Kidney epithelial cell (primary cell): ENCODE measurements at regions not wholly inside any gene's neighbourhood (a gene's known extent, or its start where the extent isn't known, plus 50 kb on each side); places are given as distances from the start of the nearest gene placed in this dataset.

Experiments used
- DNase-seq: peaks from one replicate; pipeline ENCODE4 v3.0.0-alpha.2; 2010; ENCODE audit warnings: low read depth
- H3K27me3 ChIP-seq: 2 replicates; pipeline ENCODE4 v1.6.0; 2011; ENCODE audit warnings: low read length; ENCODE audit not compliant: control insufficient read depth, insufficient read depth
- H3K36me3 ChIP-seq: 2 replicates; pipeline ENCODE4 v1.5.1; 2011; ENCODE audit warnings: low read length; ENCODE audit not compliant: control insufficient read depth, insufficient read depth
- H3K4me3 ChIP-seq: 2 replicates; pipeline ENCODE4 v1.5.1; 2011; ENCODE audit warnings: low read depth, mild to moderate bottlenecking, control low read depth, low read length
- CTCF ChIP-seq: IDR thresholded peaks from 2 replicates; pipeline ENCODE4 v1.5.1; 2011; ENCODE audit warnings: mild to moderate bottlenecking, moderate library complexity, low read length, control low read depth, inconsistent platforms; ENCODE audit not compliant: insufficient read depth, poor library complexity, severe bottlenecking

DNA sequence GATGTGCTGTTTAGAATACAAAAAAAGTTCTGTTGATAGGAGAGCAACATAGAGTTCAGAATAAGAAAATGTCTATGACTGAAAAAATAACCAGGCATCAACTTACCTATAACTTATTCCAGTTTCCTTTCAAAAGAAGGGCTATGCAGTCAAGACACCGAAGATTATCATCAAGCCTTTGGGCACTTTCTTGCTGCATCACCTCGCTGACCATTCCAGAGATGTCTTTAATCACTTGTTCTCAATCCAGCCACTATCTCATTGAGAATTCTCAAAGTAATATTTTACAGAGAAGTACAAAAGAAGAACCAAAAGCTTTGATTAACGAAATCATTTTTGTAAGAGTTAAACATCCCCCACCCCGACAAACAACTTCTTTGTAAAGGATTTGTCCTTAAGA, 198.3 kb upstream of the P2RY1 start:
- no peak for TF ChIP-seq CTCF
- H3K4me3 ChIP-seq: no peak overlapping the region

GRCh38 chr3:152638214-152638613, 196.7 kb upstream of the P2RY1 start:
- no peak overlapping the region for H3K4me3 ChIP-seq
- H3K27me3 ChIP-seq: no peaks in the 10 kb centered on the region
- TF ChIP-seq CTCF: no peak
- DNase-seq: no peak
- no peaks in the 10 kb centered on the region for H3K36me3 ChIP-seq

More for the DNA sequence above, 198.3 kb upstream of the P2RY1 start:
- no peak for DNase-seq
- Histone ChIP-seq H3K27me3 (no peaks in the 10 kb centered on the region), H3K36me3 (no peaks in the 10 kb centered on the region)

DNA sequence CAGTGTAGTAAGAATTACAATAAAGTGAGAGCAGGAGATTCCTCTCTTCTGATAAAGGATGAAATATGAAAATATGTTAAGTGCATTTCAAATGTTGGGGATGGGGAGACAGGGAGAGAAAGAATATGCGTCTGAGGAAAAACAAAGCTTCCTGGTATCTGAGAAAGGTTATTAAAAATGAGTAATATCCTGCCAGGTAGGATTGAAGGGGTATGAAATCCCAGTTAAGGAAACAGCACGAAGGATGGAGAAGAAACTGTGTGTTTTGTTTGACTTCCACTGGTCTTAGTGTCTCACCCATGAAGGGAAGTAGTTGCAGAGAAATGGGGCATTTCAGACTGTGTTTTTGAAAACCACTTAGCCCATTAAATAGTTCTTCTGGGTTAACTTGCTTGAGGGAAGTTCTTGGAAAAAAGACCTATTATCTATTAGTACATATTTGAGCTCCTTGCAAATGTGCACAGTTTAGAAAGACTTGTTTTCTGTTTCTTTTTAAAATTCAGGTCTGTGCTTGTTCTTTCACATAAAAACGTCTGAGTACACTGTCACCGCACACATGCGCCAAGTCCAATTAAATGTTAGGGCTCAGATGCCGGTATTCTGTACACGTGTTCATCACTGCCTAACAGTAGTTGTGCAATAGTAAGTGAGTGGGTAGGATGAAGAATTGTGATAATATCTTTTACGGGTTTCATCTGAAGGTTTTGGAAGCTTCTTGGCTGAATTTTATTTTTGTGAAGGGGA, 196.1 kb upstream of the P2RY1 start:
- DNase-seq: no peak

DNA sequence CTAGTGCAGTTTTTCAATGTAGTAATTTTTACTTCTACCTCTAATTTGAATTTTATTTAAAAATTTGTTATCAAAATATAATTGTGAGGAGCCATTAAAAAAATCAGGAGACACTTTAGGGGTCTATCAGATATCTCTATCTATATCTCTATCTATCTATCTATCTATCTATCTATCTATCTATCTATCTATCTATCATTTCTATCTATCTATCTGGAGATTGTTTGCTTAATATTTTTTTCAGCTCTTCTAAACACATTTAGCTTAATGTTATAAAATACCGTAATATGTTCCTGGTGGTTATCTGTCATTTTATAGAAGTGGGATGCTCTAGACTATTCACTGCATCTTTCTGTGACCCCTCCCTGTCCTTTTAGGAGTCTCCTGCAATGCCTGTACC, 193.7 kb upstream of the P2RY1 start:
- TF ChIP-seq CTCF: no peak
- no peaks in the 10 kb centered on the region for H3K27me3 ChIP-seq
- no peak for DNase-seq
- no peak overlapping the region for H3K4me3 ChIP-seq
- no peaks in the 10 kb centered on the region for H3K36me3 ChIP-seq

More for the DNA sequence above, 196.1 kb upstream of the P2RY1 start:
- no peak overlapping the region for H3K4me3 ChIP-seq
- no peaks in the 10 kb centered on the region for H3K27me3 ChIP-seq
- TF ChIP-seq CTCF: no peak
- no peaks in the 10 kb centered on the region for H3K36me3 ChIP-seq

DNA sequence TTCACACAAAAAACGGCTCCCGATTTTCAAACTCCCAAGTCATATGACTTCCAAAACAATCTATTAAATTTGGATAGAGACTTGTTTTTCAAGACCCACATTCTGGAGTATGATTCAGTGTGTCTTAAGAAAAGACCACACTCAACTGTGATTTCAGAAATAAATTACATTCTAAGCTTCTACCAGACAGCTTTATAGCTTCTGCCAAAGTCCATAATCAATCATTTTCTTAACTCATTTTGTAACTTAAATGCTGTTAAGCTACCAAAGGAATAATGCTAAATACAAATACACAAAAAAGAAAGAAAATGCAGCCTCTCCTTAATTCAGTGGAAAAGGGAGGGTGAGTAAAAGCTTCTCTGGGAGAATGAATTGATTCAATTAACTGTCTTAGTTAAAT, 192.3 kb upstream of the P2RY1 start:
- H3K27me3 ChIP-seq: no peaks in the 10 kb centered on the region
- H3K4me3 ChIP-seq: no peak overlapping the region
- DNase-seq: no peak
- TF ChIP-seq CTCF: no peak
- no peaks in the 10 kb centered on the region for H3K36me3 ChIP-seq

DNA sequence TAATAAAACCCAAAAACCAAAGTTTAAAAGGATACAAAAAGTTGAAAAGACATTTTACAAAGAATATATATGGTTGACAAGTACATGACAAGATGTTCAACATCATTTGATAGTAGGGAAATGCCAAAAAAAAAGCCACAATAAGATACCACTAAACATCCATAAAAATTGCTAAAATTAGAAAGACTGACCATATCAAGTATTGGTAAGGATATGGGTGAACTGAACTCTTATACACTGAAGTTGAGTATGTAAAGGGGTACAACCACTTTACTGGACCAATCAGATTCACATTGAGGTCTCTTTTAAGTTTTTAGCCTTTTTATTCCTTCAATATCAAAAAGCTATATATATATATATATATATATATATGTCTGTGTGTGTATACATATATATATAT, 190.5 kb upstream of the P2RY1 start:
- DNase-seq: no peak
- Histone ChIP-seq H3K4me3 (no peak overlapping the region), H3K27me3 (no peaks in the 10 kb centered on the region), H3K36me3 (no peaks in the 10 kb centered on the region)
- no peak for TF ChIP-seq CTCF
